DOHH2 (cell line): ENCODE measurements at regions not wholly inside any gene's neighbourhood (a gene's known extent, or its start where the extent isn't known, plus 50 kb on each side); places are given as distances from the start of the nearest gene placed in this dataset.

Experiments used
- CTCF ChIP-seq: fragments of 200-600 bp; sonication (generic); IDR thresholded peaks from one replicate; pipeline ENCODE4 v1.5.1; 2014; ENCODE audit warnings: antibody characterized with exemption, mild to moderate bottlenecking, low read depth, low read length; ENCODE audit not compliant: poor library complexity, severe bottlenecking
- EZH2phosphoT487 ChIP-seq: fragments of 200-600 bp; sonication (generic); IDR thresholded peaks from 2 replicates; pipeline ENCODE4 v1.6.1; 2017; ENCODE audit warnings: borderline replicate concordance, mild to moderate bottlenecking, antibody characterized with exemption, low read length, moderate library complexity, mixed read lengths

GRCh38 chr12:107349839-107350238, 256.5 kb upstream of the CRY1 start:
- TF ChIP-seq CTCF (no peak), EZH2phosphoT487 (no peak)
